ENCODE measurements at regions not wholly inside any gene's neighbourhood (a gene's known extent, or its start where the extent isn't known, plus 50 kb on each side); places are given as distances from the start of the nearest gene placed in this dataset.

GRCh38 chr11:27234961-27235360 lies 128.1 kb downstream of the CCDC34 start:
- no peaks in the 10 kb centered on the region for H3K4me1 ChIP-seq
- H3K9me3 ChIP-seq = no peaks in the 10 kb centered on the region
- H3K27me3 ChIP-seq = no peaks in the 10 kb centered on the region
- TF ChIP-seq, protein P1, sequence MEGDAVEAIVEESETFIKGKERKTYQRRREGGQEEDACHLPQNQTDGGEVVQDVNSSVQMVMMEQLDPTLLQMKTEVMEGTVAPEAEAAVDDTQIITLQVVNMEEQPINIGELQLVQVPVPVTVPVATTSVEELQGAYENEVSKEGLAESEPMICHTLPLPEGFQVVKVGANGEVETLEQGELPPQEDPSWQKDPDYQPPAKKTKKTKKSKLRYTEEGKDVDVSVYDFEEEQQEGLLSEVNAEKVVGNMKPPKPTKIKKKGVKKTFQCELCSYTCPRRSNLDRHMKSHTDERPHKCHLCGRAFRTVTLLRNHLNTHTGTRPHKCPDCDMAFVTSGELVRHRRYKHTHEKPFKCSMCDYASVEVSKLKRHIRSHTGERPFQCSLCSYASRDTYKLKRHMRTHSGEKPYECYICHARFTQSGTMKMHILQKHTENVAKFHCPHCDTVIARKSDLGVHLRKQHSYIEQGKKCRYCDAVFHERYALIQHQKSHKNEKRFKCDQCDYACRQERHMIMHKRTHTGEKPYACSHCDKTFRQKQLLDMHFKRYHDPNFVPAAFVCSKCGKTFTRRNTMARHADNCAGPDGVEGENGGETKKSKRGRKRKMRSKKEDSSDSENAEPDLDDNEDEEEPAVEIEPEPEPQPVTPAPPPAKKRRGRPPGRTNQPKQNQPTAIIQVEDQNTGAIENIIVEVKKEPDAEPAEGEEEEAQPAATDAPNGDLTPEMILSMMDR (IDR thresholded peaks at IDR 0.05) = no peak
- H3K36me3 ChIP-seq = no peaks in the 10 kb centered on the region
- no peak overlapping the region for H3K4me3 ChIP-seq
- intact Hi-C loops (cut with DNase I) = no loop called here
- no peak overlapping the region for H3K27ac ChIP-seq
- no peak for DNase-seq (ENCODE audit: low spot score in 2 of 2)

DNA sequence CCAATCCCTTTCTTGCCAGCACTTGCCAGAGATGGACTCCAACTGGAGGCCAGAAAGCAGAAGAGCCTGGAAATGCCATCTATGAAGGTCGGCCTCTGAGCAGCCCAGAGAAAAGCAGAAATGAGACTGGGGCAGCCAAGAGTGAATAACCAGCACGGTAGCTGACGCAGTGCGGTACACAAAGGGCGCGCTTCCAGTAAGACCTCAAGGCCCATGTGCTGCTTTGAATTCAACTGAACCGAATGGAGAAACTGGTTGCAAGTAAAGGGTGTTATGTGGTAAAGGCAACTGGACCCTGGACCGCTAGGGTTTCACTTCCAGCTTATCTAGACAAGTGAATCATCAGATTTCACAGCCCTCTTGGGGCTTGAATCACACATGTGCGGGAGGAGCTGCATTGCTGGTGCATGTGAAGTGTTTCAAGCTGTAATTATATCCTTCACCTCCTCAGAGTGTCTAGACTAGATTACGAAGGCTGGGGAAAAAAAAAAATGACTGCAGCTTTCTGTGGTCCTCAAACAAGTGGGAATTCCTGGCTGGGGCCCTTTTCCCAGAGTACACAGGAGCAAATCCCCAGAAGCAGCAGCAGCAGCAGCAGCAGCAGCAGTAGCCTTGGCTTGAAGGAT lies 128.9 kb downstream of the CCDC34 start:
- DNase-seq (ENCODE audit: low spot score in 2 of 2) = peak in 1 of 2 donors; percentile 66
- H3K9me3 ChIP-seq = no peaks in the 10 kb centered on the region
- no peaks in the 10 kb centered on the region for H3K27me3 ChIP-seq
- no peaks in the 10 kb centered on the region for H3K4me1 ChIP-seq
- H3K4me3 ChIP-seq = no peak overlapping the region
- no peaks in the 10 kb centered on the region for H3K36me3 ChIP-seq
- intact Hi-C loops (cut with DNase I) = no loop called here
- H3K27ac ChIP-seq = no peak overlapping the region
- TF ChIP-seq, protein P1 (IDR thresholded peaks at IDR 0.05) = no peak

- Histone ChIP-seq H3K27ac (no peak overlapping the region), H3K36me3 (no peaks in the 10 kb centered on the region), H3K27me3 (no peaks in the 10 kb centered on the region), H3K4me1 (no peaks in the 10 kb centered on the region), H3K4me3 (no peak overlapping the region), H3K9me3 (no peaks in the 10 kb centered on the region)
- TF ChIP-seq, protein P1 (IDR thresholded peaks at IDR 0.05) = no peak
- intact Hi-C loops (cut with DNase I) = no loop called here
- no peak for DNase-seq (ENCODE audit: low spot score in 2 of 2)
Observed at GRCh38 chr11:27233654-27234042, 129.4 kb downstream of the CCDC34 start.

GRCh38 chr11:27231530-27231929 lies 131.5 kb downstream of the CCDC34 start:
- Histone ChIP-seq H3K27me3 (no peaks in the 10 kb centered on the region), H3K9me3 (no peaks in the 10 kb centered on the region), H3K4me3 (no peak overlapping the region), H3K27ac (no peak overlapping the region), H3K4me1 (no peaks in the 10 kb centered on the region), H3K36me3 (no peaks in the 10 kb centered on the region)
- DNase-seq (ENCODE audit: low spot score in 2 of 2) = no peak
- intact Hi-C loops (cut with DNase I) = no loop called here
- TF ChIP-seq, protein P1 (IDR thresholded peaks at IDR 0.05) = no peak

DNA sequence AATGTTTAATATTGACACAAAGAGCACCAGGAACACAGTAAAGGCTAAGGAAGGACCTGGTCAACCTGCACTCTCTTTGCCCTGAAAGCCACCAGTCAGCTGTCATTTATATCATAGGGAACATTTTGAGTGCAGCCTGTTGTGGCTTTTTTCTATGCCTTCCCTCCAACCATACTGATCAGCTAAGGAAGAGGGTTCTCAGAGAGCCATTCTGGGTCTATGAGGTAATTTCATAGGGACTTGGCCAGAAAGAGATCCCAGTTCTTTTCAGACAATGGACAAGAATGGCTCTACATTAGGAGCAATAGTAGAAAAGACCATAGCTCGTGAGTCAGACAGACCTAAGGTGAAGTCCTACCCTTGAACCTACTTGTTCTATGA lies 132.8 kb downstream of the CCDC34 start:
- no peak overlapping the region for H3K27ac ChIP-seq

More for the DNA sequence above, 132.8 kb downstream of the CCDC34 start:
- no peaks in the 10 kb centered on the region for H3K4me1 ChIP-seq
- H3K27me3 ChIP-seq = no peaks in the 10 kb centered on the region
- no peak for DNase-seq (ENCODE audit: low spot score in 2 of 2)
- TF ChIP-seq, protein P1 (IDR thresholded peaks at IDR 0.05) = no peak
- no peaks in the 10 kb centered on the region for H3K9me3 ChIP-seq
- no peaks in the 10 kb centered on the region for H3K36me3 ChIP-seq
- no peak overlapping the region for H3K4me3 ChIP-seq
- intact Hi-C loops (cut with DNase I) = no loop called here

All from ascending aorta (tissue), 2 donors.